NCI-H446 (cell line): ENCODE measurements at regions not wholly inside any gene's neighbourhood (a gene's known extent, or its start where the extent isn't known, plus 50 kb on each side); places are given as distances from the start of the nearest gene placed in this dataset.
A peak's percentile ranks its signal among the peaks of the same experiment; 100 is the strongest.

Experiments used
- DNase-seq, 2 experiments: peaks; one replicate each; lab custom pipeline; 2025; lab: John Stamatoyannopoulos, UW

DNA sequence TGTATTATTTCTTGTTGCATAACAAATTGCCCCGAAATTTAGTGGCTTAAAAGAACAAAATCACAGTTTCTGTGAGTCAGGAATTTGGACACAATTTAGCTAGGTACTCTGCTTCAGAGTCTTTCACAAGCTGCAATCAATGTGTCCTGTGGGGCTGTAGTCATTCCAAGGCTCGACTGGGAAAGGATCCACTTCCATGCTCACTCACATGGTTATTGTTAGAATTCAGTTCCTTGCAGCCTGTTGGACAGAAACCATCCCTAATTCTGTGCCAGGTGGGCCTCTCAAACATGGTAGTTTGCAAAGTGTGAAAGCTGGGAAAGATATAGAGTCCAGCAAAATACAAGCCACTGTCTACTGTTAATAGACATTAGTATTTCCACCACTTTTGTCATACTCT lies 59.7 kb upstream of the ARID2 start:
- no peak for DNase-seq

DNA sequence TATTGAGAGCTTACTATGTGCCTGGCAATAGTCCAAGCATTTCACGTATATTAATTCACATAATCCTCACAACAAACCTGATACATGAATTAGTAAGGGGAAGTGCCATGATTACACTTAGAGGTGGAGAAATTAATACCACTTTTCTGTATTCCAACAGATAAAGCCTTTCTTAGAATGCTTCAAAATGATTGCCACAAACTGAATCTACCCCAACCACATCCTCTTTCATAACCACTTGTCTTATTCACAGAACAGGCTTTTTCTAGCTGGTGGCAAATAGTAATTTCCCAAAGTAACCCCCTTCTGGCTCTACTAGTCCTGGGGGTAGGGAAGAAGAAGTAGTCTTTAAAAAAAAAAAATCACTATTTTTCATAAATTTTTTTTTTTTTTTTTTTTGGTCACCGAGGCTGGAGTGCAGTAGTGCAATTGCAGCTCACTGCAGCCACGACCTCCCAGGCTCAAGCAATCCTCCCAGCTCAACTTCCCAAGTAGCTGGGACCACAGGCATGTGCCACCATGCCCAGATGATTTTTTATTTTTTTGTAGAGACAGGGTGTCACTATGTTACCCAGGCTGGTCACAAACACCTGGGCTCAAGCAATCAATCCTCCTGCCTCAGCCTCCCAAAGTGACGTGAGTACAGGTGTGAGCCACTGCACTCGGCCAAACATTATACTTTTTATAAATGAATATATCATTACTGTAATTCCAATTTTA lies 59.0 kb upstream of the ARID2 start:
- no peak for DNase-seq

DNA sequence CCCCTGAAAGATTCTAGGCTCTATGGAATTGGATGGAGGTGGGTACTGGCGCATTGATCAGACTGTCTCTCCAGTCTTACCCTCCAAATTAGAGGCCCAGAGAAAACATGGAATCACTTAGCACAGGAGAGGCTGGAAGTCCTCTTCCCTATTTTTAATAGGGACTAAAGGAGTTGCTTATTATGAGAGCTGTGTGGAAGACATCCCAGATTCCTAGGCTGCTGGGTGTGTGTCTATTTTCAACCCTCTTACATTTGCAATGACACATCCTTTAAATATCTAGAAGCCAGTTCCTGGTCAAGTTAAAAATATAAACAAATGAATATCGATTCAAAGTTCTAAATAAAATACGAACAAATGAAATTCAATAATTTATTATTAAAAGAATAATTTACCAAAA lies 58.3 kb upstream of the ARID2 start:
- no peak for DNase-seq

DNA sequence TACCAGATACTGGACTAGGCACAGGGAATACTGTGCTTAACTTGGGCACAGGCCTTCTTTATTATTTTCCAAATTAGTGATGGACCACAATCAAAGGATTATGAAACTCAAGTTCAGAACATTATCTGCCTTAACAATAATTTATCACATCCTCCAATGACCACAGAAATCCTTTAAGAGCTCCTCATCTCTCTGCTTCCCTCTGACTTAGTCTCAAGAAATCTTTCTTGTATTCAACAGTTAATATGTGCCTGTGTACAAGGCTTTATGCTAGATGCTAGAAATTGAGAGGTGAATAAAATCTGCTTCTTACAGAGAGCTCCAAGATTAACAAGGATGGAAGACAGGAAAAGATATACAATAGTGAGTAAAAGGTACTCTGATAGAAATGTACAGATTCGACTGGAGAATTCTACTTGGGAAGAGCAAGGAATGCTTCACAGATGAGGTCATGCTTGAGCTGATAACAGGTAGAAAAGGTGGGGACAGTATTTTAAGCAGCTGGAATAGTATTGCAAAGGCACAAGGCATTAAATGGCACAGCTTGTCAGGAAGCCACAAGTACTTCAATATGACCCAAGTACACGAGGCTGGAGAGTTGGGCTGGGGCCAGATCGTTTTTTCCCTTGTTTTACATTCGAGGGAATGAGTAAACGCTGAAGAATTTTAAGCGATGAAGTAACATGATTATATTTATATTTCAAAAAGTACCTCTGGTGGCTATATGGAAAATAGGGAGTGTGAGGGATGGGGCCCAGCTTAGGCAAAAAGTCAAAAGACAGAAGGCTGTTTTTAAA lies 55.1 kb upstream of the ARID2 start:
- DNase-seq = peak in 1 of 2 experiments; percentile 1

DNA sequence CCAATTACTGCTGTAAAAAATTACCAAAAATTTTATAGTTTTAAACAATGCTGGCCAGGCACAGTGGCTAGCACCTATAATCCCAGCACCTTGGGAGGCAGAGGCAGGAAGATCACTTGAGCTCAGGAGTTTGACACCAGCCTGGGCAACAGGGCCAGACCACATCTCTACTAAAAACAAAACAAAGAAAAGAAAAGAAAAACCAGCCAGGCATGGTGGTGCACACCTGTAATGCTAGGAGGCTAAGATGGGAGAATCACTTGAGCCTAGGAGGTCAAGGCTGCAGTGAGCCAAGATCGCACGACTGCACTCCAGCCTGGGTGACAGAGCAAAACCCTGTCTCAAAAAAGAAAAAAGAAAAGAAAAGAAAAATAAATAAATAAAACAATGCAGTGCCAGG lies 54.0 kb upstream of the ARID2 start:
- DNase-seq = no peak
